ENCODE measurements at regions not wholly inside any gene's neighbourhood (a gene's known extent, or its start where the extent isn't known, plus 50 kb on each side); places are given as distances from the start of the nearest gene placed in this dataset.

- TF ChIP-seq CTCF (conservative IDR thresholded peaks at IDR 0.05; ENCODE audit: low read length) (no peak), EZH2phosphoT487 (IDR thresholded peaks at IDR 0.05; ENCODE audit: borderline replicate concordance) (no peak)
These were observed 110.2 kb upstream of the CDH2 start for GRCh38 chr18:28287146-28287545.
